Activated CD8-positive, alpha-beta T cell treated with anti-CD3 and anti-CD28 coated beads for 36 hours (primary cell): ENCODE measurements at regions not wholly inside any gene's neighbourhood (a gene's known extent, or its start where the extent isn't known, plus 50 kb on each side); places are given as distances from the start of the nearest gene placed in this dataset.

Source experiments
- ATAC-seq: fragments of 200-7000 bp; cut with Tn5 transposase; one replicate; pipeline ENCODE4 v1.10.0; 2021; ENCODE audit warnings: mild to moderate bottlenecking, moderate library complexity
- CTCF ChIA-PET: fragments of 350-600 bp; sonication (Branson Sonifier 250); formaldehyde crosslinking; loops from one replicate; lab custom pipeline; 2021; ENCODE audit warnings: antibody characterized with exemption; lab: Charles Lee
- POLR2A ChIA-PET: fragments of 350-600 bp; sonication (Branson Sonifier 250); formaldehyde crosslinking; loops from one replicate; lab custom pipeline; 2021; ENCODE audit warnings: antibody characterized with exemption; lab: Charles Lee
- DNase-seq: peaks from one replicate; pipeline ENCODE4 v3.0.0-alpha.2; 2020
- H3K27ac Mint-ChIP-seq: one replicate; pipeline ENCODE4 v1.8.0; 2021; ENCODE audit warnings: mild to moderate bottlenecking, mixed read lengths
- H3K27me3 Mint-ChIP-seq: one replicate; pipeline ENCODE4 v1.8.0; 2021; ENCODE audit warnings: mixed read lengths
- H3K36me3 Mint-ChIP-seq: one replicate; pipeline ENCODE4 v1.8.0; 2021; ENCODE audit warnings: low read depth, mixed read lengths
- H3K4me1 Mint-ChIP-seq: one replicate; pipeline ENCODE4 v1.8.0; 2021; ENCODE audit warnings: low read depth, mixed read lengths
- H3K4me3 Mint-ChIP-seq: one replicate; pipeline ENCODE4 v1.8.0; 2021; ENCODE audit warnings: mild to moderate bottlenecking, moderate library complexity, mixed read lengths
- H3K9me3 Mint-ChIP-seq: one replicate; pipeline ENCODE4 v1.8.0; 2021; ENCODE audit warnings: mixed read lengths
- intact Hi-C: fragments of 100-400 bp; cut with micrococcal nuclease; formaldehyde crosslinking; loops from one replicate; pipeline ENCODE4 v1.10.0; 2022
- TF ChIP-seq, protein P1 (sequence below): fragments of 200-600 bp; IDR thresholded peaks from one replicate; pipeline ENCODE4 v1.8.0; 2022; ENCODE audit warnings: antibody characterized with exemption, mild to moderate bottlenecking

DNA sequence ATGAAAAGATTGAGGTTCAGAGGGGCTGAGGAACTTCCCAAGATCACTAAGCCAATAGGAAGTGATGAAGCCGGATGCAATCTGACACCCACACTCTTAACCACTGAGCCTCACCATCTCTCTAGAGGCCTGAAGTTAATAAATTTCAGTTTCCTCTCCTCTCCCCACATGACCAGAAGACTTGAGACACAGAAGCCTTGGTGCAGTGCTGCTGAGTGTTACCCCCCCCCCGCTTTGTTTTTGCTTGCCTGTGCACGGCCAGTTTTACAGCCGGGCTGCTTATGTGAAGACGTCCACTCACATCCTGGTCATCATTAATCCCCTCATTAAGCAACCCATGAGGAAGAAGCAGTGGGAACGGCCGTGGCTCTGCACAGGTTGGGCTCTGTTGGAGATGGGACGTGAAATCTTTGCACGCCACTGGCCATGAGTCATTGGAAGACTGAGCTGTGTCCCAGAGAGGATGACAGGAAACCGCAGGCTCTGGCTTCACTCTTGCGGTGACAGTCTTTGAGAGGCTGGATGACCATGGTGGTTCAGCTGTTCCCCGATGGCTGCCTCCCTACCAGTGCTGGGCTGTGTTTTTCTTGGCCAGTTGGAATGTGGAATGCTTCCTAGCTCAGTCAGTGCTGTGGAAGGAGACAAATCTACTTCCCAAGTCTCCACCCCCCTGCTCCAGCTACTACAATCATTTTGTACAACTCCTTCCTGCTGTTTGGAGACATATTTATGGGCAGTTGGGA, 232.6 kb upstream of the LRTM1 start:
- H3K4me3 Mint-ChIP-seq, result no peak overlapping the region
- no peaks in the 10 kb centered on the region for H3K36me3 Mint-ChIP-seq
- POLR2A ChIA-PET, result interaction anchor here (0.6 to 1.3 kb wide), 2 partner anchors 15 to 49 kb away, joined by 3 read pairs; no protein-coding TSS in a partner anchor
- peaks cover 3% of the 10 kb centered on the region for H3K9me3 Mint-ChIP-seq
- H3K4me1 Mint-ChIP-seq, result no peaks in the 10 kb centered on the region
- CTCF ChIA-PET, result no interaction called here
- ATAC-seq (no peak), DNase-seq (no peak)
- no peak overlapping the region for H3K27ac Mint-ChIP-seq
- TF ChIP-seq, protein P1, sequence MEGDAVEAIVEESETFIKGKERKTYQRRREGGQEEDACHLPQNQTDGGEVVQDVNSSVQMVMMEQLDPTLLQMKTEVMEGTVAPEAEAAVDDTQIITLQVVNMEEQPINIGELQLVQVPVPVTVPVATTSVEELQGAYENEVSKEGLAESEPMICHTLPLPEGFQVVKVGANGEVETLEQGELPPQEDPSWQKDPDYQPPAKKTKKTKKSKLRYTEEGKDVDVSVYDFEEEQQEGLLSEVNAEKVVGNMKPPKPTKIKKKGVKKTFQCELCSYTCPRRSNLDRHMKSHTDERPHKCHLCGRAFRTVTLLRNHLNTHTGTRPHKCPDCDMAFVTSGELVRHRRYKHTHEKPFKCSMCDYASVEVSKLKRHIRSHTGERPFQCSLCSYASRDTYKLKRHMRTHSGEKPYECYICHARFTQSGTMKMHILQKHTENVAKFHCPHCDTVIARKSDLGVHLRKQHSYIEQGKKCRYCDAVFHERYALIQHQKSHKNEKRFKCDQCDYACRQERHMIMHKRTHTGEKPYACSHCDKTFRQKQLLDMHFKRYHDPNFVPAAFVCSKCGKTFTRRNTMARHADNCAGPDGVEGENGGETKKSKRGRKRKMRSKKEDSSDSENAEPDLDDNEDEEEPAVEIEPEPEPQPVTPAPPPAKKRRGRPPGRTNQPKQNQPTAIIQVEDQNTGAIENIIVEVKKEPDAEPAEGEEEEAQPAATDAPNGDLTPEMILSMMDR, result no peak
- no peaks in the 10 kb centered on the region for H3K27me3 Mint-ChIP-seq
- intact Hi-C loops, result no loop called here

DNA sequence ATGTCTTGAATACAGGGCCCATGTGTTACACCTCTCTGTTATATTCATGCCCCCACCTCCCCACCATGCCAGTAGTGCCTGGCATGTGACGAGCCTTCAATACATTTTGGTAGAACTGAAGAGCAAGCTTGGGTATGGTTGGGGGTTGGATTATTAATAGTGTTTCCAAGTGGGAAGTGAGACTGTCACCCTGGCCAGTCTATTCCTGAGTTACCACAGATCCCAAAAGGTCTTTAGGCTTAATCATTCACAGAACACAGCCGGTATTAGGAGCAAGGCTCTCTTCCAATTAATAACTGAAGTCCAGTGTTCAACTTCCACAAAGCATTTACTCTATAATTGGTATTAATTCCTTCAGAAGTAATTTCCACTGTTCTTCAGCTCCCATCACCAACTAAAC, 231.9 kb upstream of the LRTM1 start:
- DNase-seq (no peak), ATAC-seq (no peak)
- H3K27me3 Mint-ChIP-seq, result no peaks in the 10 kb centered on the region
- no peak overlapping the region for H3K4me3 Mint-ChIP-seq
- no peak overlapping the region for H3K27ac Mint-ChIP-seq
- POLR2A ChIA-PET, result no interaction called here
- H3K9me3 Mint-ChIP-seq, result peaks cover 3% of the 10 kb centered on the region
- CTCF ChIA-PET, result no interaction called here
- intact Hi-C loops, result no loop called here
- TF ChIP-seq, protein P1, result no peak
- H3K4me1 Mint-ChIP-seq, result no peaks in the 10 kb centered on the region
- H3K36me3 Mint-ChIP-seq, result no peaks in the 10 kb centered on the region

DNA sequence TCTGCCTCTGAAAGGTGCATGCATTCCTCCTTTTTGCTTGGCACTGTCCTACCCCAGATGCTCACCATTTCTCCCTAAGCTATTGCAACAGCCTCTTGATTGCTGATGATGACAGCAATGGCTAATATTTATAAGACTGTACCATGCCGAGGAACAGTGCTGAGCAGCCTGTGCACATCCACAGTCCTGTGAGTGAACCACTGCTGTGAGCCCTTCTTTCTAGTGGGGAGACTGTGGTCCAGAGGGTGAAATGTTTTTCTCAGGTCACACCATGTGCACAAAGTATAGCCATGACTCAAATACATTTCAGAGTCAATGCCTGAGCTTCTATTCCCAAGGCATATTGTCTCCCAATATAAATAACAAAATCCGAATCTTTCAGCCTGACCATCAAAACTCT, 231.2 kb upstream of the LRTM1 start:
- Mint-ChIP-seq H3K27ac (no peak overlapping the region), H3K36me3 (no peaks in the 10 kb centered on the region), H3K4me3 (no peak overlapping the region), H3K9me3 (peaks cover 3% of the 10 kb centered on the region), H3K27me3 (no peaks in the 10 kb centered on the region), H3K4me1 (no peaks in the 10 kb centered on the region)
- ChIA-PET CTCF (no interaction called here), POLR2A (no interaction called here)
- no peak for DNase-seq
- TF ChIP-seq, protein P1, result no peak
- ATAC-seq, result no peak
- intact Hi-C loops, result no loop called here

DNA sequence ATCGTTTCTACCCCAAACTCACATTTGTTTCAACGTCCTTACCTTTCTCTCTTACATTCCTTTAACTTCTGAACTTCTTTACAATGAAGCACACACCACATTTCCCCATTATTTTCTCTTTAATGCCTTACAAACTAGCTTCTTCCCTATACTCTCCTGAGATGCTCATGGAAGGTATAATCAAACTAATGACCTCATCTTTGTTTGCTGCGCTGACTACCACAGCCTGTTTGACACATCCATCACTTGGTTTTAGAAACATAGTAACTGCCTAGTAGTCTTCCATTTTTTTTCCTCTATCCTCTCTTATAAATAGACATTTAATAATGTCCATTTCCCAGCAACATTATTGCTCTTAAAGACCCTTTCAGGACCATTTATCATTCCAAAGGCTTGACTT, 230.5 kb upstream of the LRTM1 start:
- H3K4me3 Mint-ChIP-seq, result no peak overlapping the region
- POLR2A ChIA-PET, result no interaction called here
- H3K36me3 Mint-ChIP-seq, result no peaks in the 10 kb centered on the region
- no peaks in the 10 kb centered on the region for H3K27me3 Mint-ChIP-seq
- DNase-seq (no peak), ATAC-seq (no peak)
- TF ChIP-seq, protein P1, result no peak
- no peak overlapping the region for H3K27ac Mint-ChIP-seq
- intact Hi-C loops, result no loop called here
- CTCF ChIA-PET, result no interaction called here
- H3K4me1 Mint-ChIP-seq, result no peaks in the 10 kb centered on the region
- H3K9me3 Mint-ChIP-seq, result peaks cover 3% of the 10 kb centered on the region

DNA sequence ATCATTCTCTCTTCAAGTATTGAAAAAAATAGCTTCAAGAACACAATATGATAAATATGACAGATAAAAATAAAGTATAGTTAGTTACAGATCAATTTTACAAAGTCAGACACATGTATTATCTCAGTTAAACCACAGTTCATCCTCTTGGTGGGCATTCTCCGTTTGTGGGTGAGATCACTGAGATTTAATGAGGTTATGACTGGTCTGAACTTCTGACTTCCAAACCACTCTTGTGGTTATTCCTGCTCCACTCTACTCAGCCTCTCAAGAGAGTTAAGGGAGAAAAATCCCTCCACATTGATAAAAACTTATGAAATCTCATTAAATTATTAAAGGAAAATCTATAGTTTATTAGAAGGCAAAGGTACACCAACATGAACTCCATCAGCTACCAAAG, 229.9 kb upstream of the LRTM1 start:
- TF ChIP-seq, protein P1, result no peak
- DNase-seq (no peak), ATAC-seq (no peak)
- no peak overlapping the region for H3K27ac Mint-ChIP-seq
- POLR2A ChIA-PET, result no interaction called here
- H3K4me3 Mint-ChIP-seq, result no peak overlapping the region
- H3K4me1 Mint-ChIP-seq, result no peaks in the 10 kb centered on the region
- no peaks in the 10 kb centered on the region for H3K36me3 Mint-ChIP-seq
- CTCF ChIA-PET, result no interaction called here
- intact Hi-C loops, result no loop called here
- H3K27me3 Mint-ChIP-seq, result no peaks in the 10 kb centered on the region
- peaks cover 3% of the 10 kb centered on the region for H3K9me3 Mint-ChIP-seq
